Peyer's patch (tissue), 4 donors: ENCODE measurements at regions not wholly inside any gene's neighbourhood (a gene's known extent, or its start where the extent isn't known, plus 50 kb on each side); places are given as distances from the start of the nearest gene placed in this dataset.

Experiments used
- POLR2A ChIP-seq, 2 donors: fragments of 450-650 bp; IDR thresholded peaks; one replicate each; pipeline ENCODE4 v1.5.1; 2017; ENCODE audit warnings: antibody characterized with exemption in 2 of 2, mild to moderate bottlenecking in 2 of 2, moderate library complexity in 2 of 2
- TF ChIP-seq, protein P1 (sequence below), 6 experiments: fragments of 450-650 bp in 4 of 6; fragments of 200-600 bp in 2 of 6; sonication (generic) in 1 of 6; IDR thresholded peaks; one replicate each; pipeline ENCODE4 v1.5.1; 2017 to 2019; ENCODE audit warnings: antibody characterized with exemption in 6 of 6, mild to moderate bottlenecking in 3 of 6, moderate library complexity in 1 of 6

DNA sequence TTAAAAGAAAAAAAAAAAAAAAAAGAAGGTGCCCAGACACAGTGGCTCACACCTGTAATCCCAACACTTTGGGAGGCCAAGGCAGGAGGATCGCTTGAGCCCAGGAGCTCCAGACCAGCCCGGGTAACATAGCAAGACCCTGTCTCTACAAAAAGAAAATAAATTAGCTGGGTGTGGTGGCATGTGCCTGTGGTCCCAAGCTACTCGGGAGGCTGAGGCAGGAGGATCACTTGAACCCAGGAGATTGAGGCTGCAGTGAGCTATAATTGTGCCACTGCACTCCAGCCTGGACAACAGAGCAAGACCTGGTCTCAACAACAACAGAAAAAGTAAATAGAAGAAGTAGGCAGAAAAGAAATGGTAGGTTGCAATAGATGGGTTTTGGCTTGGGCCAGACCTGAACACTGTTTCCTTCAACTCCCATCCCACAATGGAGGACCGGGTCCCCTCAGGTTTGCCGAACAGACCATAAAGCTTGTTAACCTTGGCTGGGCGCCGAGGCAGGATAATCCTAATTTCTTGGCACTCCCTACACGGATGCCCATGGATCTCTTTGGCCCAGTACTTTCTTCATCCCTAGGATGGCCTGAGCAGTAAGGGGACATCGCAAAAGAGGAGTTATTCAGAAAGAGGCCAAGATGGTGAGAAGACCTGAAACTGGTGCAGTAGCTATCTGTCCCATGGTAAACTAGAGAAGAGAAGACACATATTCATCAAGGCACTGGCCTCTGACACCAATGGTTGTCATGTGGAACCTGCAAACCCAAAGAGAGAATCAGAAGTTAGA lies 165.5 kb upstream of the CCND2 start:
- no peak for TF ChIP-seq POLR2A (IDR thresholded peaks at IDR 0.05)
- TF ChIP-seq, protein P1, sequence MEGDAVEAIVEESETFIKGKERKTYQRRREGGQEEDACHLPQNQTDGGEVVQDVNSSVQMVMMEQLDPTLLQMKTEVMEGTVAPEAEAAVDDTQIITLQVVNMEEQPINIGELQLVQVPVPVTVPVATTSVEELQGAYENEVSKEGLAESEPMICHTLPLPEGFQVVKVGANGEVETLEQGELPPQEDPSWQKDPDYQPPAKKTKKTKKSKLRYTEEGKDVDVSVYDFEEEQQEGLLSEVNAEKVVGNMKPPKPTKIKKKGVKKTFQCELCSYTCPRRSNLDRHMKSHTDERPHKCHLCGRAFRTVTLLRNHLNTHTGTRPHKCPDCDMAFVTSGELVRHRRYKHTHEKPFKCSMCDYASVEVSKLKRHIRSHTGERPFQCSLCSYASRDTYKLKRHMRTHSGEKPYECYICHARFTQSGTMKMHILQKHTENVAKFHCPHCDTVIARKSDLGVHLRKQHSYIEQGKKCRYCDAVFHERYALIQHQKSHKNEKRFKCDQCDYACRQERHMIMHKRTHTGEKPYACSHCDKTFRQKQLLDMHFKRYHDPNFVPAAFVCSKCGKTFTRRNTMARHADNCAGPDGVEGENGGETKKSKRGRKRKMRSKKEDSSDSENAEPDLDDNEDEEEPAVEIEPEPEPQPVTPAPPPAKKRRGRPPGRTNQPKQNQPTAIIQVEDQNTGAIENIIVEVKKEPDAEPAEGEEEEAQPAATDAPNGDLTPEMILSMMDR (IDR thresholded peaks at IDR 0.05), result no peak
